HG03432 (cell line): ENCODE measurements at regions not wholly inside any gene's neighbourhood (a gene's known extent, or its start where the extent isn't known, plus 50 kb on each side); places are given as distances from the start of the nearest gene placed in this dataset.

Experiments used
- ATAC-seq: cut with Tn5 transposase; IDR thresholded peaks from one replicate; pipeline ENCODE4 v1.9.1; 2021; ENCODE audit warnings: mild to moderate bottlenecking, moderate library complexity; ENCODE audit not compliant: unreplicated experiment

- ATAC-seq: no peak
Measured at GRCh38 chr5:68161156-68161555, 54.4 kb upstream of the PIK3R1 start.

- no peak for ATAC-seq
Measured at GRCh38 chr5:68159224-68159951, 56.2 kb upstream of the PIK3R1 start.

DNA sequence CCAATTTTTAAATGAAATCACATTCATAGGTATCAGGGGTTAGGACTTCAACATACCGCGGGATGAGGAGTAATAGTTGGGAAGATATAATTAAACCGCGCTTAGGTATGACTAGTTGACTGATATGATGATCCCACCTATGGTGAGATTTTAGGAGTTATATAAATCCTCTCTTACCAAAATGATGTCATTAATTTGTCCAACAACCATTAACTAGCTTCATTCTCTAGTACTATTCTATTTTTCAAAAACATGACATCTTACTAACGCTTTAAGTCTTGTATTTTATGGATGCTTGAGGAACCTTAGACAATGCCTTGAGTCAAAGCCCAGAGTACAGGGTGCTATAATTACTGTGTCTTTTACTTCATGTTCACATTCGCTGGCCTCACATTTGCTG lies 59.6 kb upstream of the PIK3R1 start:
- ATAC-seq: no peak

GRCh38 chr5:68154119-68154857 lies 61.3 kb upstream of the PIK3R1 start:
- ATAC-seq: no peak

DNA sequence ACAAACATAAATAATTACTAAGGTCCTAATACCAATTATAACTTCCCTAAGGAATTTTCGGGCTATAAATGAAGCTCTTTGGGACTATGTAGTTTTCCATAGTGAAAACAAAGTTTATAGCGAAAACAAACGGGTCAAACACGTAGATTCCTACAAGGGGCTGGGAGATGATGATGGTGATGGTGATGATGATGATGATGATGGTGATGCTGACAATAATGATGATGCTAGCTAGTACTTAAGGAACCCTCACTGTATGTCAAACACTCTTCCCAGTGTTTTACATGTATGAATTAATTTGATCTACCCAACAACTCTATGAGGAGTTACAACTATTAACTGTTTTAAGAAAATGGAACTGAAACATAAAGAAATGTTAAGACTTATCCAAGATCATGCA lies 63.7 kb upstream of the PIK3R1 start:
- ATAC-seq: no peak

GRCh38 chr5:68149189-68149588 lies 66.4 kb upstream of the PIK3R1 start:
- no peak for ATAC-seq

DNA sequence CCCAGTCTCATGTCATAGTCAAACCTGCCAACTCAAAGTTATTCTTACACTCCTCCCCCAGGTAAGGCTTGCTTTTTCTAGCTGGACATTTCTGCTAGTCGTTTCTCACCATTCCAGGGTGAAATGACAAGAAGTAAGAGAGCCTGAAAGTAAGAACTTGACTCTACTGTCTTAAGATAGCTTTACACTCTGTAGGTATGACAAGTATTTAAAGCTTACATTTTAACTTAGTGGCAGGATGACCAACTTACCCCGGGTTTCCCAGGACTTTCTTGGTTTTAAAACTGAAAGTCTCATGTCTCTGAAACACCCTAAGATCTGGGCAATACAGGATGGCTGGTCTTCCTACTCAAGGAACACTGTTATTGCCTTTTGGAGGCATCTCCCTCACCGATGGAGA lies 67.5 kb upstream of the PIK3R1 start:
- peak; percentile 61 for ATAC-seq

DNA sequence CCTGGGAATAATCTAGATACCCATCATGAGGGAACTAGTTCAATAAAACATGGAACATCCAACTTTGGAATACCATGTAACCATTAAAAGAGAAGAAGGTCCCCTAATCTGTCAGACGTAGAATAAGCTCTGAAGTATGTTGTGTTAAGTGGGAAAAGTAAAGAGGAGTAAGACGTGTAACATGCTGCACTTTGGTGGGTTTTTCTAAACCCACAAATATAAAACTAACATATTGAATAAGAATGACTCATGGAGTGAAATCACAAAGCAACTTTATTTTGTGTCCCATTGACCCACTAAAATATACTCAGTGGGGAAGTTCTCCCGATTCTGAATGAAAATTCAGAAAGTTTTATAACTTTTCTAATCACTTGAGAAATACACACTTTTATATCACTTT lies 67.9 kb upstream of the PIK3R1 start:
- ATAC-seq: peak; percentile 4

DNA sequence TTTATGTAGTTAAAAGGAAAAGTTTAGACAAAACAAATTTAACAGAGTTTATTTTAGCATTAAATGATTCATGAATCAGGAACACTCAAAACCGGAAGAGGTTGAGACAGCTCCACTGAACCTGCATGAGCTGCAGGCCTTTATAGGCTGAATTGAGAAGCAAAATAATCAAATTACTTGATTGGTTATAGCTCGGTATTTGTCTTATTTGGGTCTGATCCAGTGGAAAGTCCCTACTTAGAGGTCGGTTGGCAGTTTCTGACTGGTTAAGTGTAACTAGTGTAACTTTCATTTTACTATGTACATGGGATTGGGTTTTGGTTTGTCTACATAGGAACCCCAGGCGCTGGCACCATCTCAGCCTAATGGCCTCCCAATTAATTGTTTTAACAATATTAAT lies 74.1 kb upstream of the PIK3R1 start:
- ATAC-seq: no peak

GRCh38 chr5:68140763-68141162 lies 74.8 kb upstream of the PIK3R1 start:
- peak; percentile 51 for ATAC-seq

- ATAC-seq: no peak
Measured at GRCh38 chr5:68139611-68140441, 75.7 kb upstream of the PIK3R1 start.

GRCh38 chr5:68137511-68138140 lies 77.9 kb upstream of the PIK3R1 start:
- no peak for ATAC-seq

GRCh38 chr5:68134669-68135313 lies 80.8 kb upstream of the PIK3R1 start:
- no peak for ATAC-seq

DNA sequence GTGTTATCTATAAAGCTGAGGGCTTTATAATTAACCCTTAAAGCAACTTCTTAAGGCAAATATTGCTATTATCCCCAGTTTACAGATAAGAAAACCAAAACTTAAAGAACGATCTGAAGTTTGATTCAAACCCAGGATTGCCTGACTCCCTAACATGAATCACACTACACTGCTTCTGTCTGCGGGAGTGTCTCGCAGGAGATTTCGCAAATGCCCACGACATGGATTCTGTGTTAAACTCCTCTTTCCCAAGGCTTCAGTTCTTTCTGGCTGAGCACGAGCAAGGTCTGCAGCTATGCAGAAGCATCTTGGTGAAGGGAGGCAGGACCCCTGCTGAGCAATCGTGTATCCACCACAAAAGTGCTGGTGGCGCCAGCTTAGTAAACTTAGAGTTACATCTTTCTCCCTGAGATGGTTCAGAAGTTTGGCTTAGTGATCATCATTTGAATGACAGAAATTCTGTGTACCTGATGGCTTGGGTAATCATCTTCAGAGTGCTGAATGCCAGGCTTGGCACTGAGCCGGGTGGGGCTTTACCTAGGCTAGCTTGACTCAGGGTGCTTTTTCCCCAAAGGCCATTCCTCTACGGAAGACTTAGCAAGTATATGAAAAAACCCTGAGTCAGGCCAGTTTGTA lies 81.4 kb upstream of the PIK3R1 start:
- ATAC-seq: no peak

GRCh38 chr5:68130253-68130652 lies 85.3 kb upstream of the PIK3R1 start:
- no peak for ATAC-seq

- no peak for ATAC-seq
Measured at GRCh38 chr5:68129364-68129763, 86.2 kb upstream of the PIK3R1 start.

DNA sequence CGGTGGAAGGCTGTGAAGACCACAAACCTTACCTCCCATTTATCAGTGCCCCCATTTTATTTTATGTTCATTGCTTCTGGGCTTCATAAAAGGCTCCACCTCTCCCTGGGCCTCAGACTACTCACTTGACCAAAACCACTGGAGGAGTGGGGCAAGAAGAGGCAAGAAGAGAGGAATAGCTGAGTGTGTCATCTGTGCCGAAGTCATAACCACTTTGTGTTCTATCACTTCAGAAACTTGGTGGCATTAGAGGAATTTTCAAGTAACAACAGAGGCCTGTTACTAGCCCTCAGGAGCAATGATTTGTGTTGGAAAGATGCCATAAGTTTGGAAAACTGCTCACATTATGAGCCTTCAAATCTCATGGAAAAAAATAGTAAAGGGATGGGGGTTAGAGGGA lies 88.7 kb upstream of the PIK3R1 start:
- ATAC-seq: no peak

- no peak for ATAC-seq
Measured at GRCh38 chr5:68122439-68123328, 92.9 kb upstream of the PIK3R1 start.

- ATAC-seq: no peak
Measured at GRCh38 chr5:68116868-68117411, 98.6 kb upstream of the PIK3R1 start.
